Esophagus squamous epithelium (tissue), 5 donors: ENCODE measurements at regions not wholly inside any gene's neighbourhood (a gene's known extent, or its start where the extent isn't known, plus 50 kb on each side); places are given as distances from the start of the nearest gene placed in this dataset.

ENCODE experiments used
- DNase-seq: peaks from one replicate; lab custom pipeline; 2025; lab: John Stamatoyannopoulos, UW
- H3K27ac ChIP-seq, 4 donors: fragments of 200-600 bp; sonication (generic); one replicate each; pipeline ENCODE4 v1.5.1; 2016 to 2019; ENCODE audit warnings: mild to moderate bottlenecking in 1 of 4
- H3K27me3 ChIP-seq, 4 donors: fragments of 200-600 bp; sonication (generic); 1 replicate in 3 of 4; 2 replicates in 1 of 4; pipeline versions ENCODE4 v1.5.1 to v1.6.0; 2017 to 2021; ENCODE audit warnings: antibody characterized with exemption in 1 of 4
- H3K36me3 ChIP-seq, 3 donors: fragments of 200-600 bp; sonication (generic); one replicate each; pipeline ENCODE4 v1.5.1; 2016 to 2019
- H3K4me1 ChIP-seq, 3 donors: fragments of 200-600 bp; sonication (generic); one replicate each; pipeline ENCODE4 v1.5.1; 2017 to 2019
- H3K4me3 ChIP-seq, 4 donors: fragments of 200-600 bp; sonication (generic); 1 replicate in 3 of 4; 2 replicates in 1 of 4; pipeline ENCODE4 v1.5.1; 2016 to 2019; ENCODE audit warnings: mild to moderate bottlenecking in 2 of 4, moderate library complexity in 1 of 4
- H3K9me3 ChIP-seq, 3 donors: fragments of 200-600 bp; sonication (generic); one replicate each; pipeline ENCODE4 v1.5.1; 2016 to 2019
- CTCF ChIP-seq, 6 experiments: fragments of 450-650 bp in 4 of 6; fragments of 200-600 bp in 2 of 6; sonication (generic) in 2 of 6; IDR thresholded peaks; one replicate each; pipeline ENCODE4 v1.5.1; 2016 to 2019; ENCODE audit warnings: antibody characterized with exemption in 6 of 6, mild to moderate bottlenecking in 4 of 6, moderate library complexity in 4 of 6
- POLR2A ChIP-seq, 4 donors: fragments of 450-650 bp; IDR thresholded peaks; one replicate each; pipeline ENCODE4 v1.6.1; 2017; ENCODE audit warnings: antibody characterized with exemption in 4 of 4, mild to moderate bottlenecking in 4 of 4, moderate library complexity in 3 of 4
- WGBS, 2 donors: methylation state at CpG; one replicate each; pipeline ENCODE4 v1.1.5; 2018; 5-methylcytosine and 5-hydroxymethylcytosine counted together
- intact Hi-C: fragments of 100-400 bp; cut with DNase I; formaldehyde crosslinking; loops from one replicate; pipeline ENCODE4 v1.15.0; 2022
- donor health status: DM: yes; HTN: yes; CAD: no.

DNA sequence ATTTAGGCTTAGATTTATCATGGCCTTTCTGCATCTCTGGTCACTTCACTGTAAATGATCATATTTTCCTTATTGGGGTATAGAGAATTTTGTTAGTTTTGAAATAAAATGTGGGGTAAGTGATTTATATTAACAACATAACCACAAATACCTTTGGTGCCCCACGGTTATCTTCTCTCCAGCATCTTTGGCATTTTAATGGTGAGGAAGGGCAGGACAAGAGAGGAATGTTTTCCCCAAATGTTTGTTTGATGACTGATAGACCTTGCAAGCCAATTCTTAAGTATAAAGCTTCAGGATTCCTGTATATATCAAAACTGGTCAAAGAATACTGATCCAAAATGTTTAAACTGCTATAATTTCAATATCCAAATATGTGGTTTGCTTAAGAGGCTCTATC is 171.6 kb upstream of the SMLR1 start:
- Histone ChIP-seq H3K4me3 (no peak overlapping the region), H3K27me3 (no peaks in the 10 kb centered on the region), H3K36me3 (no peaks in the 10 kb centered on the region), H3K4me1 (no peaks in the 10 kb centered on the region), H3K9me3 (no peaks in the 10 kb centered on the region), H3K27ac (no peak overlapping the region)
- DNase-seq = no peak
- intact Hi-C loops = no loop called here
- TF ChIP-seq CTCF (IDR thresholded peaks at IDR 0.05) = no peak
- 64 to 93% methylated on average over 1 of the region's 1 CpG for WGBS, 2 donors

- H3K36me3 ChIP-seq = no peaks in the 10 kb centered on the region
- H3K9me3 ChIP-seq = no peaks in the 10 kb centered on the region
- no peaks in the 10 kb centered on the region for H3K4me1 ChIP-seq
- H3K27ac ChIP-seq = no peak overlapping the region
- no peak for TF ChIP-seq CTCF (IDR thresholded peaks at IDR 0.05)
- TF ChIP-seq POLR2A (IDR thresholded peaks at IDR 0.05) = no peak
- intact Hi-C loops = no loop called here
- H3K4me3 ChIP-seq = no peak overlapping the region
- 75 to 79% methylated on average over 4 of the region's 4 CpGs for WGBS, 2 donors
- H3K27me3 ChIP-seq = no peaks in the 10 kb centered on the region
- DNase-seq = no peak
Measured at GRCh38 chr6:130661077-130661476, 166.1 kb upstream of the SMLR1 start.

DNA sequence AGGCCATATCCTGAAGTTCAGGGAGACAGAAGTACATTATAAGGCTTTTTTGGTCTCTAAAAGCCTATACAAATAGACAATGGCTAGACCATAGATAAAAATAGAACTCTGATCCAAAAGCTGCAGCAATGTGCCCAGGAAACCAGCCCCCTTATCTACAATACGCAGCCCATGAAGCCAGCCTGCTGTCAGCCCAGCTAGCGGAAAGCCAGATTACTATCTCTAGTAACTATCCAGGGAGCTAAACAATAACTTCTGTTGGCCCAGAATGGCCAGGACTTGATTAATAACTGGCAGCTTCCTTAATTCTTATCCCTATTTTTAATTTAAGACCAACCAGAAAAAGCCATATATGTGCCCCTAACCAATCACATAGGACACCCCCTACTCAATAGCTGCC is 160.4 kb upstream of the SMLR1 start:
- H3K4me3 ChIP-seq = no peak overlapping the region
- no peaks in the 10 kb centered on the region for H3K4me1 ChIP-seq
- intact Hi-C loops = no loop called here
- DNase-seq = no peak
- TF ChIP-seq POLR2A (IDR thresholded peaks at IDR 0.05) (no peak), CTCF (IDR thresholded peaks at IDR 0.05) (no peak)
- no peaks in the 10 kb centered on the region for H3K36me3 ChIP-seq
- H3K9me3 ChIP-seq = no peaks in the 10 kb centered on the region
- WGBS, 2 donors = 70 to 87% methylated on average over 2 of the region's 2 CpGs
- no peaks in the 10 kb centered on the region for H3K27me3 ChIP-seq
- H3K27ac ChIP-seq = no peak overlapping the region

- Histone ChIP-seq H3K4me3 (no peak overlapping the region), H3K27me3 (no peaks in the 10 kb centered on the region), H3K36me3 (no peaks in the 10 kb centered on the region), H3K27ac (no peak overlapping the region), H3K9me3 (no peaks in the 10 kb centered on the region), H3K4me1 (no peaks in the 10 kb centered on the region)
- intact Hi-C loops = no loop called here
- TF ChIP-seq CTCF (IDR thresholded peaks at IDR 0.05) (no peak), POLR2A (IDR thresholded peaks at IDR 0.05) (no peak)
- DNase-seq = no peak
- 45 to 52% methylated on average over 6 of the region's 6 CpGs for WGBS, 2 donors
Measured at GRCh38 chr6:130670142-130670541, 157.1 kb upstream of the SMLR1 start.

DNA sequence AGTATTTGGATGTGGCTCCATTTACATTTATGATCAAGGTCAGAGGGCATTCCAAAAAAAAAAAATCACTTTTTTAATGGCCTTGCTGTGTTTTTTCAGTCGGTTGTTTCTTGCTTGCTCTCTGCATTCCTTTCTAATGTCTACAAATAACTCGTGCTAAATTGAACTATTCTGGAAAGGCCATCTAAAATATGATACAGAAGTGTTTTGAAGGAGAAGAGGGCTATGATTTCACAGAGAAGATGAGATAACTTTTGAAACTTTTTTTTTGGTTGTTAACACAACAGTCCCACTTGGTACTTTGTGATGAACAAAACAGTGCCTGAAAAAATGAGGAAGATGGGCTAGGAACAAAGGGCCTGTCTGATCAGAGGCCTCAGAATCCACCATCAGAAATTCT is 156.1 kb upstream of the SMLR1 start:
- H3K9me3 ChIP-seq = no peaks in the 10 kb centered on the region
- DNase-seq = no peak
- H3K27ac ChIP-seq = no peak overlapping the region
- 60 to 68% methylated on average over 2 of the region's 2 CpGs for WGBS, 2 donors
- intact Hi-C loops = no loop called here
- no peaks in the 10 kb centered on the region for H3K36me3 ChIP-seq
- H3K4me1 ChIP-seq = no peaks in the 10 kb centered on the region
- H3K4me3 ChIP-seq = no peak overlapping the region
- no peak for TF ChIP-seq POLR2A (IDR thresholded peaks at IDR 0.05)
- no peak for TF ChIP-seq CTCF (IDR thresholded peaks at IDR 0.05)
- H3K27me3 ChIP-seq = no peaks in the 10 kb centered on the region
